ENCODE measurements at regions not wholly inside any gene's neighbourhood (a gene's known extent, or its start where the extent isn't known, plus 50 kb on each side); places are given as distances from the start of the nearest gene placed in this dataset.

GRCh38 chr3:107925851-107926250 lies 165.0 kb downstream of the CD47 start:
- H4K5ac ChIP-seq (ENCODE audit: insufficient read length, low read depth, low read length), result no peak overlapping the region
- no peak overlapping the region for H3K18ac ChIP-seq (ENCODE audit: insufficient read length, low read depth, low read length)
- H3K9ac ChIP-seq (ENCODE audit: extremely low read depth, insufficient read length, low read length), result no peak overlapping the region
- WGBS (ENCODE audit: extremely low coverage, insufficient read length, low lambda C conversion rate), result no CpG with 5 or more reads among the region's 5 CpGs
- no peak overlapping the region for H2BK120ac ChIP-seq (ENCODE audit: low read depth, low read length, poor library complexity, severe bottlenecking)
- TF ChIP-seq CTCF (conservative IDR thresholded peaks at IDR 0.05), result no peak
- no peak overlapping the region; a peak in 1 of 7 replicates for H3K27ac Mint-ChIP-seq
- H3K36me3 Mint-ChIP-seq (ENCODE audit: insufficient read depth in 1 of 3, low read depth in 3 of 3), result peaks cover 0 to 5% (median 0%) of the 10 kb centered on the region in 3 experiments; a peak in 2 of 7 replicates
- DNase-seq, result no peak
- no peak overlapping the region for H3K56ac ChIP-seq (ENCODE audit: insufficient read length, low read depth, low read length)
- no peak overlapping the region for H2BK20ac ChIP-seq (ENCODE audit: low read depth, low read length, poor library complexity, severe bottlenecking)
- H3K4me3 Mint-ChIP-seq, result no peak overlapping the region
- H3K23ac ChIP-seq (ENCODE audit: insufficient read length, low read depth, low read length), result no peak overlapping the region
- no peak overlapping the region for H2BK12ac ChIP-seq (ENCODE audit: insufficient read length, low read depth, low read length)
- H3K4ac ChIP-seq (ENCODE audit: low read depth, low read length), result no peak overlapping the region
- no peaks in the 10 kb centered on the region for H3K9me3 ChIP-seq (ENCODE audit: control insufficient read depth, low read depth, low read length)
- no peak overlapping the region for H3T11ph ChIP-seq (ENCODE audit: low read length)
- peaks cover 7% of the 10 kb centered on the region for H3K23me2 ChIP-seq (ENCODE audit: insufficient read length, low read depth, low read length, poor library complexity, severe bottlenecking)
- H3K27me3 Mint-ChIP-seq (ENCODE audit: low read depth), result peaks cover 22% of the 10 kb centered on the region
- H4K20me1 ChIP-seq (ENCODE audit: control insufficient read depth, insufficient read depth, insufficient read length), result no peaks in the 10 kb centered on the region
- H4K8ac ChIP-seq (replicated peaks; ENCODE audit: insufficient read length, low read depth, low read length), result no peak overlapping the region
- no peak overlapping the region for H4K91ac ChIP-seq (ENCODE audit: insufficient read length, low read depth, low read length)
- H3K14ac ChIP-seq (ENCODE audit: insufficient read depth, low read length), result no peak overlapping the region
- no peak overlapping the region for H2BK15ac ChIP-seq (ENCODE audit: low read depth, low read length)
- H2BK5ac ChIP-seq (ENCODE audit: insufficient read length, low read length), result no peak overlapping the region
- H3K4me1 ChIP-seq (ENCODE audit: insufficient read depth, low read length), result peaks cover 4% of the 10 kb centered on the region; the same call in 1 of the 2 replicates
- H2AK5ac ChIP-seq (ENCODE audit: insufficient read length, low read length), result no peak overlapping the region
- no peaks in the 10 kb centered on the region for H3K79me1 ChIP-seq (ENCODE audit: insufficient read depth, low read depth, low read length, poor library complexity, severe bottlenecking)
- H2AFZ ChIP-seq (ENCODE audit: low read length), result no peak overlapping the region
- H3K27me3 ChIP-seq (ENCODE audit: insufficient read depth, low read length), result no peaks in the 10 kb centered on the region; the same call in 1 of the 2 replicates
- H3K27ac ChIP-seq (ENCODE audit: insufficient read length, low read depth, low read length), result no peak overlapping the region
- H3K4me2 ChIP-seq (ENCODE audit: insufficient read depth, insufficient read length, low read length), result no peak overlapping the region
- no peaks in the 10 kb centered on the region for H3K9me3 Mint-ChIP-seq
- H3K4me1 Mint-ChIP-seq, result peaks cover 21 to 24% of the 10 kb centered on the region in 2 experiments
- H3K79me2 ChIP-seq (ENCODE audit: insufficient read depth, low read length), result no peaks in the 10 kb centered on the region

Data from H9 (cell line).